ENCODE measurements at regions not wholly inside any gene's neighbourhood (a gene's known extent, or its start where the extent isn't known, plus 50 kb on each side); places are given as distances from the start of the nearest gene placed in this dataset.
"Not testable (repeated sequence)": the region's sequence is repeated elsewhere in the genome, so short reads cannot be mapped to it uniquely, and the experiment has no call there.

DNA sequence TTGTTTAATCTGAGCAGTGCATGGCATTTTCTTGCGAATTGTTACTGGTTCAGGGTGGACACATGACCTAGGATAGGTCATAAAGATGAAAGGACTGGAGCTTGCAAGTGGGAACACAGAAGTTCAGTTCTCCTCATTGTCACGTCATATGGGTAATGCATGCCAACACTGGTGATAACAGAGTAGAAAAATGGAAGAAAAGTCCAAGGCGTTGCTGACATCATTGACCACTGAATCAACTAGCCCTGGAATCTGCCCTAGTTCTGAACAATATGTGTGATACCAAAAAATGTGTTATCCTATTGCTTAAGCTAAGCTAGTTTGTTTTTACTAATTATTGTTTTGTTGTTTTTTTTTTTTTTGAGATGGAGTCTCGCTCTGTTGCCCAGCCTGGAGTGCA, 234.2 kb upstream of the MAF start:
- Histone ChIP-seq H3K36me3 (ENCODE audit: control insufficient read depth, insufficient read depth, low read length) (no peaks in the 10 kb centered on the region), H3K4me3 (ENCODE audit: low read depth, low read length) (no peak overlapping the region), H3K27me3 (ENCODE audit: control insufficient read depth, insufficient read depth, low read length) (no peaks in the 10 kb centered on the region)
- TF ChIP-seq, protein P1, sequence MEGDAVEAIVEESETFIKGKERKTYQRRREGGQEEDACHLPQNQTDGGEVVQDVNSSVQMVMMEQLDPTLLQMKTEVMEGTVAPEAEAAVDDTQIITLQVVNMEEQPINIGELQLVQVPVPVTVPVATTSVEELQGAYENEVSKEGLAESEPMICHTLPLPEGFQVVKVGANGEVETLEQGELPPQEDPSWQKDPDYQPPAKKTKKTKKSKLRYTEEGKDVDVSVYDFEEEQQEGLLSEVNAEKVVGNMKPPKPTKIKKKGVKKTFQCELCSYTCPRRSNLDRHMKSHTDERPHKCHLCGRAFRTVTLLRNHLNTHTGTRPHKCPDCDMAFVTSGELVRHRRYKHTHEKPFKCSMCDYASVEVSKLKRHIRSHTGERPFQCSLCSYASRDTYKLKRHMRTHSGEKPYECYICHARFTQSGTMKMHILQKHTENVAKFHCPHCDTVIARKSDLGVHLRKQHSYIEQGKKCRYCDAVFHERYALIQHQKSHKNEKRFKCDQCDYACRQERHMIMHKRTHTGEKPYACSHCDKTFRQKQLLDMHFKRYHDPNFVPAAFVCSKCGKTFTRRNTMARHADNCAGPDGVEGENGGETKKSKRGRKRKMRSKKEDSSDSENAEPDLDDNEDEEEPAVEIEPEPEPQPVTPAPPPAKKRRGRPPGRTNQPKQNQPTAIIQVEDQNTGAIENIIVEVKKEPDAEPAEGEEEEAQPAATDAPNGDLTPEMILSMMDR (IDR thresholded peaks at IDR 0.05; ENCODE audit: insufficient read depth, low read depth, low read length), result no peak
- ChIA-PET CTCF (no interaction called here), POLR2A (interaction anchor here (0.7 kb wide), 1 partner anchor 298 kb away, joined by 3 read pairs; no protein-coding TSS in a partner anchor)
- no peak for DNase-seq (ENCODE audit: low read depth)

DNA sequence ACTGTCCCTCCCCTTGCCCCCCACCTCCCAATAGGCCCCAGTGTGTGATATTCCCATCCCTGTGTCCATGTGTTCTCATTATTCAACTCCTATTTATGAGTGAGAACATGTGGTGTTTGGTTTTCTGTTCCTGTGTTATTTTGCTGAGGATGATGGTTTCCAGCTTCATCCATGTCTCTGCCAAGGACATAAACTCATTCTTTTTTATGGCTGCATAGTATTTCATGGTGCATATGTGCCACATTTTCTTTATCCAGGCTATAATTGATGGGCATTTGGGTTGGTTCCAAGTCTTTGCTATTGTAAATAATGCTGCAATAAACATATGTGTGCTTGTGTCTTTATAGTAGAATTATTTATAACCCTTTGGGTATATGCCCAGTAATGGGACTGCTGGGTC, 233.5 kb upstream of the MAF start:
- POLR2A ChIA-PET; H3K36me3 ChIP-seq (ENCODE audit: control insufficient read depth, insufficient read depth, low read length); H3K27me3 ChIP-seq (ENCODE audit: control insufficient read depth, insufficient read depth, low read length); DNase-seq (ENCODE audit: low read depth); H3K4me3 ChIP-seq (ENCODE audit: low read depth, low read length); CTCF ChIA-PET: not testable (repeated sequence)

DNA sequence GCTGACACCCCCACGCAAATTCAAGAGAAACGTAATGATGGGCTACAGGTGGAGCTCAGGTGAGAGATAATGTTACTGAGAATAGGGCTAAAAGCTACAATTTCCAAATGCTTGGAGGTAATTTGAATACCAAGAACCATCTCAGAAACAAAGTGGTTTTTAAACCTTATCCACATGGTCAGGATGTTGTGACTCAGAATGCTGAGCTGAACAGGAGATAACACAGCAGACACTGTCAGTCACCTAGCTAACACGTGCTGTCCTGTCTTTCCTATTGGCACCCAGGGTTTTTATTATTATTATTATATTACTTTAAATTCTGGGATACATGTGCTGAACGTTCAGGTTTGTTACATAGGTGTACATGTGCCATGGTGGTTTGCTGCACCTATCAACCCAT, 233.0 kb upstream of the MAF start:
- CTCF ChIA-PET, result no interaction called here
- H3K4me3 ChIP-seq (ENCODE audit: low read depth, low read length), result no peak overlapping the region
- TF ChIP-seq, protein P1 (IDR thresholded peaks at IDR 0.05; ENCODE audit: insufficient read depth, low read depth, low read length), result no peak
- no peak for DNase-seq (ENCODE audit: low read depth)
- H3K27me3 ChIP-seq (ENCODE audit: control insufficient read depth, insufficient read depth, low read length), result no peaks in the 10 kb centered on the region
- POLR2A ChIA-PET, result no interaction called here
- no peaks in the 10 kb centered on the region for H3K36me3 ChIP-seq (ENCODE audit: control insufficient read depth, insufficient read depth, low read length)

DNA sequence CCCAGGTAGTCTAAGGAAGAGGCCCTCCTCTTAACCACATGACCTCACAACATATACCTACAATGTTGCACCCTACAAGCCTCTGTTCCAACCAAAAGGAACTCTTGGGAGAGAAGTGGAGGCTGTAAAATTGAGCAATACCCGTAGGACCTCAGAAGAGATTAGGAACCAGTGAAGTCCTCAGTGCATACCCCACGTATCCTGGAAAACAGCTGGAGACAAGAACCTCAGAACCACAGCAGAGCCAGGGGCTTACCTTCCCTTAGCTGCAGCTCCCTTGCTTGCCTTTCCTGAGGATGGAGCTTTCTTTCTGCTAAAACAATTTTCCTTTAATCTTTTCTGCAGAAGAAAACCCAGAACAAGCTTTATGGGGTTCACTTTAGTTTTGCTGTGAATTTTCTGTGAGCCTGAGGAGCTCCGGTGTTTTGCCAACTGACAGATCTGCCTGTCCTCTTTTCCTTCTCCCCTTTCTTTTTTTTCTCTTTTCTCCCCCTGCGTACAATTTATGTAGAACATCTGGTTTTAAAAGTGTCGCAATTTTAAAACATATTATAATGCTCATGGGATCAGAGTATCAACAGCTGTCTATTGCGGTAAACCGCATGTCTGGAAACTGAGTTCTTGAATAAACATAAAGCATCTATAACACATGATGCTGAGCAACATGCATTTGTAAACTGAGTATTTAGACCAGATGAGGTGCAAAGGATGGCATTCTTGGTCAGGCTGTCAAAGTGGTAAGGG, 226.4 kb upstream of the MAF start:
- ChIA-PET POLR2A (no interaction called here), CTCF (interaction anchor here (0.9 to 1.2 kb wide), 4 partner anchors 9 to 239 kb away, joined by 3 read pairs; no protein-coding TSS in a partner anchor)
- Histone ChIP-seq H3K4me3 (ENCODE audit: low read depth, low read length) (no peak overlapping the region), H3K36me3 (ENCODE audit: control insufficient read depth, insufficient read depth, low read length) (no peaks in the 10 kb centered on the region), H3K27me3 (ENCODE audit: control insufficient read depth, insufficient read depth, low read length) (no peaks in the 10 kb centered on the region)
- DNase-seq (ENCODE audit: low read depth), result no peak
- TF ChIP-seq, protein P1 (IDR thresholded peaks at IDR 0.05; ENCODE audit: insufficient read depth, low read depth, low read length), result no peak

DNA sequence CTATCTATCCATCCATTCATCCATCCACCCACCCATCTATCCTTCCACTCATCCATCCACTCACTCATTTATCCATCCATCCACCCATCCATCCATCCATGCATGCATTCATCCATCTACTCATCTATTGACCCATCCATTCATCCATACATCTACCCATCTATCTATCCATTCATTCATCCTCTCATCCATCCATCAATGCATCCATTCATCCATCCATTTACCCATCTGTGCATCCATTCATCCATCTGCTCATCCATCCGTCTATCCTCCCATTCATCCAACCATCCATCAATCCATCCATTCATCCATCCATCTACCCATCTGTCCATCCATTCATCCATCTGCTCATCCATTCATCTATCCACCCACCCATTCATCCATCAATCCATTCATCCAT, 224.5 kb upstream of the MAF start:
- Histone ChIP-seq H3K36me3 (ENCODE audit: control insufficient read depth, insufficient read depth, low read length) (no peaks in the 10 kb centered on the region), H3K4me3 (ENCODE audit: low read depth, low read length) (no peak overlapping the region), H3K27me3 (ENCODE audit: control insufficient read depth, insufficient read depth, low read length) (no peaks in the 10 kb centered on the region)
- DNase-seq (ENCODE audit: low read depth), result no peak
- TF ChIP-seq, protein P1 (IDR thresholded peaks at IDR 0.05; ENCODE audit: insufficient read depth, low read depth, low read length), result no peak
- ChIA-PET POLR2A (no interaction called here), CTCF (no interaction called here)

DNA sequence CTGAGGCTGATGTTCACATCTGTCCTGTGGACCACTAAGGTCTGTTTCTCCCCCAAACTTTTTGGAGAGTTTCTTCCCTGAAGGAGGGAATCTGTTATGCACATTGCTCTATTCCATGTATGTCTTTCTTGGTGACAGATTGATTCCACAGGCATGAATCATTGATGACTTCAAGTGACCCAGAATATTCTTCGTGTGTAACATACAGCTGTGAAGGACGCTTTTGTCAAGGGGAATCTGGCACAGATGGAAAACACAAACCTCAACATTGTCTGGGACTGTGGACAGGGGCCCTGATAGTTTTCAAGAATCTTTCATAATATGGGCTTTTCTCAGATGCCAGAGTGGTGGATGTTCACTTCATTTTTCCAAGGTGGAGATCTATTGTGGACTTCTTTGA, 223.1 kb upstream of the MAF start:
- ChIA-PET POLR2A (no interaction called here), CTCF (interaction anchor here (1.0 kb wide), 1 partner anchor 222 kb away, joined by 4 read pairs; no protein-coding TSS in a partner anchor)
- Histone ChIP-seq H3K36me3 (ENCODE audit: control insufficient read depth, insufficient read depth, low read length) (no peaks in the 10 kb centered on the region), H3K27me3 (ENCODE audit: control insufficient read depth, insufficient read depth, low read length) (no peaks in the 10 kb centered on the region), H3K4me3 (ENCODE audit: low read depth, low read length) (no peak overlapping the region)
- DNase-seq (ENCODE audit: low read depth), result no peak
- TF ChIP-seq, protein P1 (IDR thresholded peaks at IDR 0.05; ENCODE audit: insufficient read depth, low read depth, low read length), result no peak

All from BJ (cell line).